ENCODE measurements at regions not wholly inside any gene's neighbourhood (a gene's known extent, or its start where the extent isn't known, plus 50 kb on each side); places are given as distances from the start of the nearest gene placed in this dataset.

DNA sequence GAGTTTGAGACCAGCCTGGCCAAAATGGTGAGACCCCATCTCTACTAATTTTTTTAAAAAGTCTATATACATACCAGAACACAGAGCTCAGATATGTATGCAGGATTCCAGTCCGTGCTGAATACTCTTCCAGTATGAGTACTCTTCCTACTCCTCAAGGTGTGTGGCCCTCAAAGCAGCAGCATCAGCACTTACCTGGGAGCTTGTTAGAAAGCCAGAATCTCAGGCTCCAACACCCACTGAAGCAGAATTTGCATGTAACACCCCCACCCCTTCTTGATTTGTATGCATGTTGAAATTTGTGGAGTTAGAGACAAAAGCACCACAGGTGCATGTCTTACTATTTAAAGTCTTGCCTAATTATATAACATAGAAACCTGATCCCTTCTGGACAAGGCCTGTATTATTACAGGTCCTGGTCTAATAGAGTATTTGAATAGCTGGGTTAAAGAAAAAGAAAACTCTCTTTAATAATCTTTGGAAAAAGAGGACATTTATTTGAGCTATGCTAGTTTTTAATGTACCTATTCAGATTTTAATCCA is 50.3 kb upstream of the NFE2L2 start:
- H3K4me1 ChIP-seq (ENCODE audit: control insufficient read depth, insufficient read depth, low read length) = no peaks in the 10 kb centered on the region
- CTCF ChIA-PET = no interaction called here
- intact Hi-C loops (cut with micrococcal nuclease; ENCODE audit: unreplicated experiment) = no loop called here
- POLR2A ChIA-PET = no interaction called here
- no peaks in the 10 kb centered on the region for H3K9me3 ChIP-seq (ENCODE audit: control insufficient read depth, insufficient read depth, low read depth, low read length)
- no peak overlapping the region for H3K4me3 ChIP-seq (ENCODE audit: low read depth in 2 of 2, low read length in 2 of 2)
- BruUV-seq (replicated peaks) = no TSS peak
- ATAC-seq (no peak), DNase-seq (ENCODE audit: low read depth, low spot score) (no peak)
- no peak overlapping the region for H3K27ac ChIP-seq (ENCODE audit: low read length)
- no peaks in the 10 kb centered on the region; the same call in 1 of the 2 replicates for H3K36me3 ChIP-seq (ENCODE audit: control insufficient read depth, insufficient read depth, low read length)
- no peaks in the 10 kb centered on the region for H3K27me3 ChIP-seq (ENCODE audit: control insufficient read depth, insufficient read depth, low read length)
- TF ChIP-seq, protein P1, sequence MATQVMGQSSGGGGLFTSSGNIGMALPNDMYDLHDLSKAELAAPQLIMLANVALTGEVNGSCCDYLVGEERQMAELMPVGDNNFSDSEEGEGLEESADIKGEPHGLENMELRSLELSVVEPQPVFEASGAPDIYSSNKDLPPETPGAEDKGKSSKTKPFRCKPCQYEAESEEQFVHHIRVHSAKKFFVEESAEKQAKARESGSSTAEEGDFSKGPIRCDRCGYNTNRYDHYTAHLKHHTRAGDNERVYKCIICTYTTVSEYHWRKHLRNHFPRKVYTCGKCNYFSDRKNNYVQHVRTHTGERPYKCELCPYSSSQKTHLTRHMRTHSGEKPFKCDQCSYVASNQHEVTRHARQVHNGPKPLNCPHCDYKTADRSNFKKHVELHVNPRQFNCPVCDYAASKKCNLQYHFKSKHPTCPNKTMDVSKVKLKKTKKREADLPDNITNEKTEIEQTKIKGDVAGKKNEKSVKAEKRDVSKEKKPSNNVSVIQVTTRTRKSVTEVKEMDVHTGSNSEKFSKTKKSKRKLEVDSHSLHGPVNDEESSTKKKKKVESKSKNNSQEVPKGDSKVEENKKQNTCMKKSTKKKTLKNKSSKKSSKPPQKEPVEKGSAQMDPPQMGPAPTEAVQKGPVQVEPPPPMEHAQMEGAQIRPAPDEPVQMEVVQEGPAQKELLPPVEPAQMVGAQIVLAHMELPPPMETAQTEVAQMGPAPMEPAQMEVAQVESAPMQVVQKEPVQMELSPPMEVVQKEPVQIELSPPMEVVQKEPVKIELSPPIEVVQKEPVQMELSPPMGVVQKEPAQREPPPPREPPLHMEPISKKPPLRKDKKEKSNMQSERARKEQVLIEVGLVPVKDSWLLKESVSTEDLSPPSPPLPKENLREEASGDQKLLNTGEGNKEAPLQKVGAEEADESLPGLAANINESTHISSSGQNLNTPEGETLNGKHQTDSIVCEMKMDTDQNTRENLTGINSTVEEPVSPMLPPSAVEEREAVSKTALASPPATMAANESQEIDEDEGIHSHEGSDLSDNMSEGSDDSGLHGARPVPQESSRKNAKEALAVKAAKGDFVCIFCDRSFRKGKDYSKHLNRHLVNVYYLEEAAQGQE (IDR thresholded peaks at IDR 0.05; ENCODE audit: insufficient read depth in 1 of 2, low read depth in 2 of 2, low read length in 1 of 2) = no peak
- TF ChIP-seq POLR2AphosphoS5 (IDR thresholded peaks at IDR 0.05; ENCODE audit: low read depth, low read length) = no peak
- TF ChIP-seq, protein P2, sequence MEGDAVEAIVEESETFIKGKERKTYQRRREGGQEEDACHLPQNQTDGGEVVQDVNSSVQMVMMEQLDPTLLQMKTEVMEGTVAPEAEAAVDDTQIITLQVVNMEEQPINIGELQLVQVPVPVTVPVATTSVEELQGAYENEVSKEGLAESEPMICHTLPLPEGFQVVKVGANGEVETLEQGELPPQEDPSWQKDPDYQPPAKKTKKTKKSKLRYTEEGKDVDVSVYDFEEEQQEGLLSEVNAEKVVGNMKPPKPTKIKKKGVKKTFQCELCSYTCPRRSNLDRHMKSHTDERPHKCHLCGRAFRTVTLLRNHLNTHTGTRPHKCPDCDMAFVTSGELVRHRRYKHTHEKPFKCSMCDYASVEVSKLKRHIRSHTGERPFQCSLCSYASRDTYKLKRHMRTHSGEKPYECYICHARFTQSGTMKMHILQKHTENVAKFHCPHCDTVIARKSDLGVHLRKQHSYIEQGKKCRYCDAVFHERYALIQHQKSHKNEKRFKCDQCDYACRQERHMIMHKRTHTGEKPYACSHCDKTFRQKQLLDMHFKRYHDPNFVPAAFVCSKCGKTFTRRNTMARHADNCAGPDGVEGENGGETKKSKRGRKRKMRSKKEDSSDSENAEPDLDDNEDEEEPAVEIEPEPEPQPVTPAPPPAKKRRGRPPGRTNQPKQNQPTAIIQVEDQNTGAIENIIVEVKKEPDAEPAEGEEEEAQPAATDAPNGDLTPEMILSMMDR (IDR thresholded peaks at IDR 0.05) = no peak
- no peak for TF ChIP-seq SIN3A (IDR thresholded peaks at IDR 0.05; ENCODE audit: borderline replicate concordance, insufficient read depth, low read depth, low read length)
- TF ChIP-seq TCF7L2 (IDR thresholded peaks at IDR 0.05; ENCODE audit: low read depth, low read length) = no peak
- in situ Hi-C loops (cut with HindIII; ENCODE audit: low pct_unique_long_range_greater_than_20kb, low sequenced_read_pairs) = no loop called here

GRCh38 chr2:177315364-177315763 is 50.8 kb upstream of the NFE2L2 start:
- in situ Hi-C loops (cut with HindIII; ENCODE audit: low pct_unique_long_range_greater_than_20kb, low sequenced_read_pairs) = no loop called here

More at GRCh38 chr2:177315364-177315763, 50.8 kb upstream of the NFE2L2 start:
- DNase-seq (ENCODE audit: low read depth, low spot score) (no peak), ATAC-seq (no peak)
- no peak overlapping the region for H3K27ac ChIP-seq (ENCODE audit: low read length)
- no peaks in the 10 kb centered on the region for H3K27me3 ChIP-seq (ENCODE audit: control insufficient read depth, insufficient read depth, low read length)
- POLR2A ChIA-PET = no interaction called here
- CTCF ChIA-PET = no interaction called here
- intact Hi-C loops (cut with micrococcal nuclease; ENCODE audit: unreplicated experiment) = no loop called here
- BruUV-seq (replicated peaks) = no TSS peak
- H3K36me3 ChIP-seq (ENCODE audit: control insufficient read depth, insufficient read depth, low read length) = no peaks in the 10 kb centered on the region; the same call in 1 of the 2 replicates
- no peak overlapping the region for H3K4me3 ChIP-seq (ENCODE audit: low read depth in 2 of 2, low read length in 2 of 2)
- no peaks in the 10 kb centered on the region for H3K9me3 ChIP-seq (ENCODE audit: control insufficient read depth, insufficient read depth, low read depth, low read length)
- no peak for TF ChIP-seq POLR2AphosphoS5 (IDR thresholded peaks at IDR 0.05; ENCODE audit: low read depth, low read length)
- TF ChIP-seq TCF7L2 (IDR thresholded peaks at IDR 0.05; ENCODE audit: low read depth, low read length) = no peak
- no peak for TF ChIP-seq SIN3A (IDR thresholded peaks at IDR 0.05; ENCODE audit: borderline replicate concordance, insufficient read depth, low read depth, low read length)
- TF ChIP-seq, protein P1 (IDR thresholded peaks at IDR 0.05; ENCODE audit: insufficient read depth in 1 of 2, low read depth in 2 of 2, low read length in 1 of 2) = no peak
- TF ChIP-seq, protein P2 (IDR thresholded peaks at IDR 0.05) = no peak
- no peaks in the 10 kb centered on the region for H3K4me1 ChIP-seq (ENCODE audit: control insufficient read depth, insufficient read depth, low read length)
